ENCODE measurements at regions not wholly inside any gene's neighbourhood (a gene's known extent, or its start where the extent isn't known, plus 50 kb on each side); places are given as distances from the start of the nearest gene placed in this dataset.
"Not testable (repeated sequence)": the region's sequence is repeated elsewhere in the genome, so short reads cannot be mapped to it uniquely, and the experiment has no call there.

DNA sequence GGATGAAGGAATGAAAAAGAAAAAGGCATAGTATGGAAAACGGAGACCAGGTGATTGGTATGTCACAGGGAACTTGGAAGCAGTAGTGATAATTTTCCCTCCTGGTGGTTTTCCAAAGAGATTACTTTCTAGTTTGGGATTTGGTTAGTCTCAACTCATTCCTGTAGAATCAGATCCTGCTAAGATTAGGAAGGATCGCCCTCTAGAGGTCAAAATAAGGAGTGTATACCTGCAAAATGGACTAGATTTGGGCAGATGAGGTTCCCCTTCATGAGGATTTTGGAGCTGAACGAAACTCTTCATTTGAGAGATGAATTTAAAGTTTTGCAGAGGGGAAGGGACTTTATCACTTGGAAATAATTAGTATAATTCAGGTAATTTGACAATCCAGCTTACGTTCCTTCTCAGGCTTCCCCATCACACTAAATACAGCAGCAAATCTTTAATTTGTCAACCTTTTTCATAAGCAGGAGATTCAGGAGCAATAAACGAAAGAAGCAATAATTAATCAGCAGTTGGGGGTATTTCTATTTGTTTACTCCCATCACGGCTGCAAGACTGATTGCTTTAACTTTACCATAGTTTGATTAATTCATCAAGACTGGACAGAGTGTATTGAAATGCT lies 65.2 kb downstream of the CCDC195 start:
- peak; percentile 29 to 61 for DNase-seq

DNA sequence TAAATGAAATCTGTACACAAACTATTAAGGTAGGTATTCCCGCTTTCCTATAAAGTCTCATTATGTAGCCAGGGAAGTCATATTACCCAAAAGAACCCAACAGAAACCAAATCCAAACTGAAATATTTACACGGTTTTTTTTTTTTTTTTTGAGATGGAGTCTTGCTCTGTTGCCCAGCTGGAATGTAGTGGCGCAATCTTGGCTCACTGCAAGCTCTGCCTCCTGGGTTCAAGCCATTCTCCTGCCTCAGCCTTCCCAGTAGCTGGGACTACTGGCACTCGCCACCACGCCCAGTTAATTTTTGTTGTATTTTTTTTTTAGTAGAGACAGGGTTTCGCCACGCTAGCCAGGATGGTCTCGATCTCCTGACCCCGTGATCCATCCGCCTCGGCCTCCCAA lies 62.5 kb upstream of the CUL3 start:
- not testable (repeated sequence) for DNase-seq

DNA sequence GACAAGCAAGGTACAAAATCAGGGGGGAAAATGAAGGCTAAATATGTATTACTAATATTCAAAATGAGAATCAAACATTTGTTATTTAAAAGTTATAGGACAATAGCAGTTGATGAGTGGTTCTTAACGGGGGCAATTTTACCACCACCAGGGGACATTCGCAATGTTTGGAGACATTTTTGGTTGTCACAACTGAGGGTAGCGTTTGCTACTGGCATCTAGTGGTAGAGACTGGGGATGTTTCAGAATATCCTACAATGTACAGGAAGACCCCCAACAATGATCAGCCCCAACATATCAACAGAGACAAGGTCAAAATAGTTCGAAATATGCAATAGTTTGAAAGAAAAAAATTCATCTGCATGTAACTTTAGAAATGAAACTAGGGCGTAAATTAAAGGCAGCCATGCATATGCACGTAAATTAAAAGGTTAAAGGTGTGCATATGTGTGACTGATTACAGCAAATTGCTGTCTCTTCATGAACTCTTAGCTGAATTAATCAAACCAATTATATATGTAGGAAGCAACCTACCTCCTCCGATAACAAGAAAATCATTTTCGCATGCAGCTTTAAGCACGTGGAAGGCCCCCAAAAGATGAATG lies 61.2 kb upstream of the CUL3 start:
- peak; percentile 3 to 40 for DNase-seq

DNA sequence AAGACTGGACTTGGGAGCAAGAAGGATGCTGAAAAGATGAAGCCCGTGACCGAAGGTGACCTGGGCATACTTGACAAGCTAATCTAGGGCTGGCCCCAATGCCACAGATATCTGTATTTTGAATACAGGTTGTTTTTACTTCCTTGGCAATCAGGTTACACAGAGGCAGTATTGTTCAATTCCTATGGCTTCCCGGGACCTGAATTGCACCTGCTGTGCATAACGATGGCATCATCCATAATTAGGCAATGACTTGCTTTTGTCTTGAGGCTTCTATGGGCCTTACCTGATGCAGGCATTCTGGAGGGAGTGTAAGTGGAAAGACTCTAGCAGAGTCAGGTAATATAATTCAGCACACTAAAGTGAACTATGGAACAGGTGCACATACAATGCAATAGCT lies 60.6 kb upstream of the CUL3 start:
- DNase-seq, result no peak

DNA sequence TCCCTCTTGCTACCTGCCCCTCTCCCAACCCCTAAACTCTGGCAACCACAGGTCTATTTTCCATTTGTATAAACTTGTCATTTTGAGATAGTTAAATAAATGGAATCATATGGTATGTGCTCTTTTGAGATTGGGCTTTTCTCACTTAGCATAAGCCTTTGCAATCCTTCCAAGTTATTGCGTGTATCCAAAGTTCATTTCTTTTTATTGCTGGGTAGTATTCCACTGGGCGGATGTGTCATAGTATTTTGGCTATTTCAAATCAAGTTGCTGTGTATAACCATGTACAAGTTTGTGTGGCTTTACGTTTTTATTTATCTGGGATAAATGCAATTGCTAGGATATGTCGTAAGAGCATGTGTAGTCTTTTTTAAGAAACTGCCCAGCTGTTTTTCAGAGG lies 55.5 kb upstream of the CUL3 start:
- no peak for DNase-seq

DNA sequence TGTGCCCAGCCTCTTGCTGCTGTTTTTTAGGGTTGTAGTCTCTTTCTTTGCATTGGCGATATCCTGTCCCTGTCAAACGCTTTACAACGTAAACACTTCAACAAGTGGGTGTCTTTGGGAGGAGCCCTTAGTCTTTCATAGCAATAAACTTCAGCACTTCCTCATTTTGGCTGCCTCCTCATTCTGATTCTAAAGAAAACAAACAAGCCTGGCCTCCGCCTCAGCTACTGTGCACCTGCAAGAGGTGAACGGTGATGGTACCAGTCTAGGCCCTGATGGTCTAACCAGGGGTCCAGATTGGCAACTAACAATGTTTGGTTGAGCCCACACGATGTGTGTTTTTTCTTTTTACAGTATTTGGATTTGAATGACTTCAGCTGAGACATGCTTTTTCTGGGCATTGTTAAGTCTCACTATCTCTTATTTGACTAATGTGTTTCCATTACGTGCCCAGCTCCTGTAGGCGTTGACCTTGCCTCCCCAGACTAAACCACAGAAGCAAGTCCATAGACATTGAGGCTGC lies 53.2 kb upstream of the CUL3 start:
- DNase-seq, result no peak
